Right kidney (tissue), 1 donor: ENCODE measurements at regions not wholly inside any gene's neighbourhood (a gene's known extent, or its start where the extent isn't known, plus 50 kb on each side); places are given as distances from the start of the nearest gene placed in this dataset.
"Not testable (repeated sequence)": the region's sequence is repeated elsewhere in the genome, so short reads cannot be mapped to it uniquely, and the experiment has no call there.

Experiments
- DNase-seq: peaks from one replicate; pipeline ENCODE4 v3.0.0-alpha.2; 2016

DNA sequence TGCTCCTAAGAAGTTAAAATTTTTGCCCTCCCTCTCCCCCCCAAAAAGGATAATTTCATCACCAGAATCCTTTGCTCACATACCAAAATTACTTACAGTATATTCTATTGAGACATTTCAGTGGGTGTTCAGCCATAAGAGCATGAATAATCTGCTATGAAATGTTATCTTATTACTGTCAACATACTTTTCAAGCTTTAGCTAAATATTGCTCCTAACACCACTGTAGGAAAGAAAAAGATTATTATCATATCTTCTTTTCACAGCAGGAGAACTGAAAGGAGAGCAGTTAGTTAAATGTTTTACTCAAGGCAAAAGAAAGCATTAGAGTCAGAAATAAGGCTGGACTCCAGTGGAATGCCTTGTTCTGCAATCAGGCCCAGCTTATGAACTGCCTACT, 231.0 kb upstream of the GYPA start:
- DNase-seq: no peak

- no peak for DNase-seq
These were observed 233.5 kb upstream of the GYPA start for GRCh38 chr4:144374065-144374464.

- DNase-seq: no peak
These were observed 236.3 kb upstream of the GYPA start for GRCh38 chr4:144376866-144377265.

- no peak for DNase-seq
These were observed 243.9 kb upstream of the GYPA start for GRCh38 chr4:144384408-144384807.

- DNase-seq: no peak
These were observed 246.0 kb upstream of the HHIP start for GRCh38 chr4:144399927-144400326.

DNA sequence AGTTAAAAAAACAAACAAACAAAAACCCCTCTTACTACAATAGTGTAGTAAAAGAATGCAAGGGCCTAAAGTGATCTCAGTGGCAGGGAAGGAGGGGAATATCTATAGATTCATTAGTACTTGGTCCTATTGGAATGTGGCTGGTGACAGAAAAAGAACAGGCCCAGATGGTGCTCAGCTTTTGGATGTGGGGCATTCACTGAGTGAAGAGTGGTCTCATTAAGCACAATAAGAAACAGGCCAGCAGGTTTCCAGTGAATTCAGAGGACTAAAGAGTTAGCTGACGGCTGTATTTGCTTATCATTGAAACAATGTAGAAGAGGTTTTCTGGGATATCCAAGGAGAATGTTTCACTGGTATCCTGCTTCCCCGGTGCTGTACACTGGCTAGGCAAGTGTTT, 243.8 kb upstream of the HHIP start:
- no peak for DNase-seq

- no peak for DNase-seq
These were observed 243.0 kb upstream of the HHIP start for GRCh38 chr4:144402999-144403398.

DNA sequence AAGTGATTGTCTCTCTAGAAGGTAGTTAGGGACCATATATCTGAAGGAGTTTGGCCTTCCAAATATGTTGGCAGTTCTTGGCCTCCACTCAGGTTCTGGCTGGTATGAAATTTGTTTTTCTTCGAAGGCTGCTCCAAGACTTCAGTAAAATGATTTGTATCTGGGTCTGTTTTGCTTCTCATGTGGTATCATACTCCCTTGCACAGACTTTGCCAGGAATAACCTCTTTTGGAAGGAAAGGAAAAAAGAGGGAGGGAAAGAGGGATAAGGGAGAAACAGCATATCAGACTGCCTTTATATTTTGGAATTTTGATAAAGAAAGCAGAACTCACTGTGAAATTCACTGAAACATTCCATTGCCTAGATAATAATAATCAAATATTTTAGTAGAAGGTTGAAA, 242.1 kb upstream of the HHIP start:
- DNase-seq: no peak

GRCh38 chr4:144409525-144409924, 236.4 kb upstream of the HHIP start:
- no peak for DNase-seq

DNA sequence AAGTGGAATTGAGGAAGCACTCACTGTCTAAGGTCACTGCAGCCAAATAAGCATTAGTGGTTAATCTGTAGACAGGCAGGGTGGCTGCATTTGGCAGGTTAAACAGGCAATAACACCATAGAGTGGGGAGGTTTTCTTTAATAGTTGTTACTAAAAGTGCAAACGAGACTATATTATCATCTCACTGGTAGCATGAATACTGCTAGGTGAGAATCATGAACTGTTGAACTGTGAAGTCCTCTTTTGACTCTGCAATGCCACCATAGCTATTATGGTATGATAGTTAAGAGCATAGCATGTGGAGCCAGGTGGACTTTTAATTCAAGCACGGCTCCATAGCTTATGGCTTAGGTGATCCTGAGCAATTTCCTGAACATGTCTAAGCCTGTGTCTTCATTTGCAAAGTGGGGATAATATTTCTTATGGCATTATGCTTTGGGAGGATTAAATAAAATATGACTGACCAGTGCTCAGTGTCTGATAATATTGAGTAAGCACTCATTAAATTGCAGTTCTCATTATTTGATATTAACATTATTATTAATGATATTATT, 235.6 kb upstream of the HHIP start:
- no peak for DNase-seq

- no peak for DNase-seq
These were observed 234.8 kb upstream of the HHIP start for GRCh38 chr4:144411119-144411518.

- no peak for DNase-seq
These were observed 234.3 kb upstream of the HHIP start for GRCh38 chr4:144411700-144412099.

- no peak for DNase-seq
These were observed 224.9 kb upstream of the HHIP start for GRCh38 chr4:144421056-144421455.

DNA sequence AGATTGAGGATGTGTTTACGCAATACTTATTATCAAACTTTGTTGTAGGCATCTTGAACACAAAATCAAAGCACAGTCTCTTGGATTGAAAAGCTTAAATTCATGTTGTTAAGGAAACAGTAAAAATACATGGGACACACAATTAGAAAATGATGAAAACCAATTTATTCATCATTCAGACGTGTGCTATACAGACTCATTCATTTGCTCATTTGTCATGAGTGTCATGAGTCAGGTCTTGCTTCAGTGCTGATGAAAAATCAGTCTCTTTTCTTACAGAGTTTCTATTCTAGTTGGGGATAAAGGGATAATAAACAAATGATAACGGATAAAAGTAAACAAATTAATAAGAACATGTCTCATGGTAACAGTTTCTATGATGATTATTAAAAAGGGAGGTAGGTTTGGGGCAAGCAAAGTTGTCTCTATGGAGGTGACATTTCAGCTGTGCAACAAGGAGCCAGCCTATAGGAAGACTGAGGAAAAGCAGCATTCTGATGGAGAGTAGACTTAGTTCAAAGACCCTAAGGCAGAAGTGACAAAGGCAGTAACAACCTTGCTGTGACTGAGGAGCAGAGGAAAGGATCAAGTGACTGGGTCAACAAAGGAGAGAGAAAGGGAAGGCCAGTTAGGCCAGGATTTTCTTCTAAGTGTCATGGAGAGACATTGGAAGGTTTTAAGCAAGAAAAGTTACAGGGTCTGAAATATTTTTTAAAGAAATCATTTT, 224.0 kb upstream of the HHIP start:
- no peak for DNase-seq

DNA sequence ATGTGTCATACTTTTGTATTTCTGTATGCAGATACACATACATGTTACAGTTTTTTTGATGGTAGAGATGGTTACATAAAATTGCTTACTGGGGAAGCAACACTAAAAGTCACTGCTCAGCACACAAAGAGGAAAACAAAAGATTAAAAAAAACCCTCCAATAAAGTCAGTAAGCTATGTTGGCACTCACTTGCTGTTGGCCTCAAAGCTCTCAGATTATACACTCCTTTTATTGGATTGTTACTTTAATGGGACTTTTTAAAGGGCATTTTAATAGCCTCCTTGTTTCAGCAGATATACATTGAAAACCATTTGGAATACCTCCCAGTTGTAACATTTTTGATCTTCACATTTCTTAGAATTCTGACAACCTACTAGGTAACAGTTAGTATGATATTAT, 222.0 kb upstream of the HHIP start:
- DNase-seq: no peak

- DNase-seq: not testable (repeated sequence)
These were observed 219.9 kb upstream of the HHIP start for GRCh38 chr4:144426023-144426422.

GRCh38 chr4:144442713-144443112, 203.2 kb upstream of the HHIP start:
- no peak for DNase-seq

DNA sequence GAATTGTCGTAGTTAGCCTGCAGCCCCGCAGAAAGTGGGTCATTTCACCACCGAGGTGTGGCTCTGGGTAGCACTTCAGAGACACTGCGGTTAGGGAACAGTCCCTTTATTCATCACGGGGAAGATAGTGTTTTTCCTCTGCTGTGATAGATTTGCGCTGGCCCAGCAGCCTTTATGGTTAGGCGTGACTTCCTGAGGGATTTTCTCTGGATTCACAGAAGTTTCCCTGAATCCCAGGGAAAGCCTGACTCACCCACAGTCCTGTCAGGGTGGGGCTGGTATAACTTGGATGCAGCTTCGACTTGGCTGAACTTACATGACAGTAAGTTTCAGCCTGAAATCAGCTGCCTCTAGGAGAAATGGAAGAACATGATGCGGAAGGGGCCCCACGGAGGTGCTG, 196.3 kb upstream of the HHIP start:
- DNase-seq: no peak

DNA sequence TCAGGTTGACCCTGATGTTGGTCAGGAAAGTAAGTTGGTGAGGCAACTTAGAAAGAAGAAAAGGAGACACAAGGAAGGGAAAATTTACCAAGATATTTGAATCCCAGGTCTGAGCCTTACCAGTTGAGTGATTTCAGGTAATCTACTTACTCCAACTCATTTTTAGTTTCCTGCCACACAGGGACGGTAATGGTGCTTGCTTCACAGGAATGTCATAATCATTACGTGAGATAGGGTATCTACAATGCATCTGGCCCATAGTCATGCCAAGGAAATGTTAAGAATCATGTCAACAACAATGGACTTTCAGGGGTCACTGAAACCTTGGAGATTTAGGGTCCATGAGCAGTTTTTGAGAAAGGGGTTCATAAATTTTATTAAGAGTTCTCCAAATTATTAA, 195.4 kb upstream of the HHIP start:
- DNase-seq: no peak

GRCh38 chr4:144451766-144452450, 194.0 kb upstream of the HHIP start:
- no peak for DNase-seq

DNA sequence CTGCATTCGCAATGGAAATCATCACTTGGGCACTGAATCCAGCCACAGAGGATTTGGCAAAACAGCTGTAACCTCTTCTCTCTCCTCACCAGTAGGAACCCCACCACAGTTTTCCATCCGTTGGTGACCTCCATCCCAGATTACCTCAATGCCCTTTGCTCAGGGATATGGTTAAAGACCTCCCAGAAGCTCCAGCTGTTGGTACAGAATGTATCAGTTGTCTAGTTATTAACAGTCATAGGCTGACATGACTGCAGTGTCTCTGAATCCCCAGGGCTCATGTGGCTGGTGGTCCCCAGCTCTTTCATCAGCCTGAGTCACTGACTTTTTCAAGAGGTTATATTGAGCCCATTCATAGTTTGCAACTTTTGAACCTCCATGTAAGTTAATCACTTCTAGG, 189.8 kb upstream of the HHIP start:
- DNase-seq: no peak

GRCh38 chr4:144461906-144462305, 184.1 kb upstream of the HHIP start:
- DNase-seq: no peak

DNA sequence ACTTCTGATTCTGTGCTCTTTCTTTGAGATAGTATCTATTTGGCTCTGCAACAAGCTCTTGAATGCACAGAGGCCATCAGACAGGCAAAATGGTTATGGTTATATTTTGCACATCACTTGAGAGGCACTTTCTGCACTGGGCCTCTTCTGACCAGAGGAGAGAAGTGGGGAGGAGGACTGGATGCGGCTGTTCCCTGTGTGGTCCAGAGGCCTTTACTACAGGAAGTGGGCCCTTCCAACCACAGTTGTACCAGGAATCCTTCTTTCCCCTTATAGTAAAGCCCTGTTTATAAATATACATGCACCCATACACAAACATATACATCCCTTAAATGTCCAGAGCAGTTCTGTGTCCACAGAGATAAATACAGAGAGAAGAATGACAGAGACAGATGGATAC, 182.7 kb upstream of the HHIP start:
- DNase-seq: no peak

DNA sequence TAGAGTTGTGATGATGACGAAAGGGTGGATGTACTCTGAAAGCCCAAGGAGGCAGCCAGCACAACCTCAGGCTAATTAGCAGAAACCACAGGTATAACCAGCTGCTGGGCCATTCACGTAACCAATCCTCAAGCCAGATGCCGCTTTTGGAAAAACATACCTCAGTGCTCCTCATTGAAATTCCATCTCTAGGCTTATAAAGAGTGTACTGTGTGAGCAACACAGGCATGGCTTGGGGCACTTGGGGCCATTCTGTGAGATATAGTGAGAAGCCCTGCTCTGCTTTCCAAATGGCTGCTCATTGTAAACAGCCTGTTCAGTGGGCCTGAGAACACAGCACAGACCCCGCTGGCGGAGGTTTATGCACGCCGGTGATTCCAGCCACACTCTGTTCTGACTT, 182.1 kb upstream of the HHIP start:
- DNase-seq: no peak
